ENCODE measurements at regions not wholly inside any gene's neighbourhood (a gene's known extent, or its start where the extent isn't known, plus 50 kb on each side); places are given as distances from the start of the nearest gene placed in this dataset.

DNA sequence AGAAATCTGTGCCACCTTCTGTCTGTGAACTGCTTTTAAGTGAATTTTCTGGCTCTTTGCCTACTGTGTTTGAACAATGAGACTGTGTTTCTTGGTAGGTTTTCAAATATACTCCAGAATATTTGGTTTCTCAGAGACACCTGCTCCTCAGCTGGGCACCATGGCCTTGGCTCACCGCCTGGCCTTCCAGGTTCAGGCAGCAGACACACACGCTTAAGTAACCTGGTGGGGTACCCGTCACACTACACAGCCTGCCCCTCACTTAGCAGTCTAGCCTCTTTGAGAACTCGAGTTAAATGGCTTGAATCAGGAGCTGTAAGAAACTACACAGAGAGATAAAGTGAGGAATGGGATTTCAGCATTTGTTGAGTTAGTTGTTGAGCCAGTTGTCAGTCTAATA, 530.5 kb downstream of the MTRR start:
- DNase-seq = no peak

DNA sequence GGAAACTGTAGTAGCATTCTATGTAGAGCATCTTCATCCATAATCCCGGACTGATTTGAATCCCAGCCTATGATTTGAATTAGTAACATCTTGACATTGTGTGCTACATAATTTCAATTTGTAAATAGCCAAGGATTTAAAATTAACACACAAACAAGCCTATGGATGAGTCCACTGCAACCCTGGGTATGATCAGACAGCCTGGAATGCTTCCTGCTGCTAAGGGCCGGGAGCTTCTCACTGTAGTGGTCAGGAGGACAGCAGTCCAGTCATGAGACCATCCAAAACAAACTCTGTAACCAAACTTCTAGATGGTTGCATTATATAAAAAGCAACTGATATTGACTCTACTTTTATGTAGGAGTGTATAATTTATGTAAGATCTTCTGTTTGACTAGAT, 539.3 kb downstream of the MTRR start:
- no peak for DNase-seq

DNA sequence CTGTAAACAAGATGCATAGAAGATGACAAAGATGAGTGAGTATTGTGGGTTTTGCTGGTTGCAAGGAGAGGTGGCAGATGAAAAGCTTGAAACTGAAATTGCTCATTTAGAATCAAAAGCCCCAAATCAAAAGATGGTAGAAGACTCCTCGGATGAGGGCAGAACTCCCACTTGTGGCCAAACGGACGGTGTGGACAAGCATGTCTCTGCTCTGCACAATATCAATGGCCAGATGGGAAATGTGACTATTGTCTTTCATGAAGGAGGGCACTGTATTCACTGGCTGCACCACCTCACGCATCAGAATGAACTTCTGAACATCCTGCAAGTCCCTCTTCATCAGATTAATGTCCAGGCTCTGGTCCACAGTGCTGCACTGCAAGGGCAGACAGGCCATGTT, 541.7 kb downstream of the MTRR start:
- DNase-seq = no peak

DNA sequence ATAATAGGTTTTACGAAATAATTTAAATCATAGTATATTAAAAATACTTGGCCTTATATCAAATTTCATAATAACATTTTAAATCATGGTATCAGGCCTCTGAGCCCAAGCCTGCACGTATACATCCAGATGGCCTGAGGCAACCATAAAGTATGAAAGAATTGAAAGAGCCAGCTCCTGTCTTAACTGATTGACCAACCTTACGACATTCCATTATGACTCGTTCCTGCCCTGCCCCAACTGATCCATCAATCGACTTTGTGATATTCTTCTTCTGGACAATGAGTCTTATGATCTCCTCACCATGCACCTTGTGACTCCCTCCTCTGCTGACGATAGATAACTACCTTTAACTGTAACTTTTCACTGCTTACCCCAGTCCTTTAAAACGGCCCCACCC, 545.0 kb downstream of the MTRR start:
- no peak for DNase-seq

DNA sequence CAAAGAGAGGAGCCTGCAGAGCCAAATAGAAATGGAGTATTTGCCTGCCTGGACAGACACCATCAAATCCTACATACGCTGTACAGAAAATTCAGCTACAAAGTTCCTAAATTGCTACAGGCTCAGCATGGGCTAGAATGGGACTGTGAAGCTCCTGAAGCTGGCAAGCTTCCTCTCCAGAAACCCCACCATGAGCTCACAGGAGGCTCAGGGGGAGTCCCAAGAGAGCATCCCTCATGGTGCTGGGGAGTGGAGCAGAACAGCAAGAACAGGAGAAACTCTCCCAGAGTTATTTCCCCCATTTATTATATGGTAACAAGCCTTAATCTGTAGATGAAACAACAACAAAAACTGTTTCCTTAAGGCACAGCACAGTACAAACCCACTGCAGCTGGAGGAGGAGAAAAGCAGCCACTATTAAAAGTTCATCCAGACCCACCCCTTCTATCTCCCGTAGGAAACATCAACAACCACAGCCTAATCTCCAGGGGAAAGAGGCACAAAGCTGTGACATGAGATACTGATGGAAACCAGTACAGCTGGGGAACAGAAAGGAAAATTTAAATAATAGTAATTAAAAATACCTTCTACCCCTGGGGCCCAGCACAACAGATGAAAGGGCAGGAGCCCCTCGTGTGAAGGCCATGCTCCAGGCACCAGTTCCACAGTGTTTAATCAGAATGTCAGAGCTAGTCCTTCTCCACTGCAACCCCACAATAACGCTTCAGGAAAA, 548.5 kb downstream of the MTRR start:
- no peak for DNase-seq

DNA sequence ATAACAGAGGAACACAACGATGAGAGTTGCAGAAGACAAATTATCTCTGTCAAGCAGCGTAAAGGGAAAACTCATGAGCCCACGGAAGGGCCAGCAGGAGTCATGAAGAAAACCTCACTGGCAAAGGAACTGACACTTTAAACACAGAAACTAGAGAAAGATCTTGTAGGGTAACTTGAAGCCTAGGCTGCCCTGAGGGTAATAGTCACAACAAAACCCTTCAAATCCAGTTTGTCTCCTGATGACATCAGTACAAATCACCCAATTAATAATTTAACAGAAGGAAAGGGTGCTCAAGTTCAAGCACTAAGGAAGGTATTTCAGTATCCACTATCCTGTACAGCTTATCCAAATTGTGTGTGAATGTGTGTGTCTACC, 549.1 kb downstream of the MTRR start:
- DNase-seq = no peak

DNA sequence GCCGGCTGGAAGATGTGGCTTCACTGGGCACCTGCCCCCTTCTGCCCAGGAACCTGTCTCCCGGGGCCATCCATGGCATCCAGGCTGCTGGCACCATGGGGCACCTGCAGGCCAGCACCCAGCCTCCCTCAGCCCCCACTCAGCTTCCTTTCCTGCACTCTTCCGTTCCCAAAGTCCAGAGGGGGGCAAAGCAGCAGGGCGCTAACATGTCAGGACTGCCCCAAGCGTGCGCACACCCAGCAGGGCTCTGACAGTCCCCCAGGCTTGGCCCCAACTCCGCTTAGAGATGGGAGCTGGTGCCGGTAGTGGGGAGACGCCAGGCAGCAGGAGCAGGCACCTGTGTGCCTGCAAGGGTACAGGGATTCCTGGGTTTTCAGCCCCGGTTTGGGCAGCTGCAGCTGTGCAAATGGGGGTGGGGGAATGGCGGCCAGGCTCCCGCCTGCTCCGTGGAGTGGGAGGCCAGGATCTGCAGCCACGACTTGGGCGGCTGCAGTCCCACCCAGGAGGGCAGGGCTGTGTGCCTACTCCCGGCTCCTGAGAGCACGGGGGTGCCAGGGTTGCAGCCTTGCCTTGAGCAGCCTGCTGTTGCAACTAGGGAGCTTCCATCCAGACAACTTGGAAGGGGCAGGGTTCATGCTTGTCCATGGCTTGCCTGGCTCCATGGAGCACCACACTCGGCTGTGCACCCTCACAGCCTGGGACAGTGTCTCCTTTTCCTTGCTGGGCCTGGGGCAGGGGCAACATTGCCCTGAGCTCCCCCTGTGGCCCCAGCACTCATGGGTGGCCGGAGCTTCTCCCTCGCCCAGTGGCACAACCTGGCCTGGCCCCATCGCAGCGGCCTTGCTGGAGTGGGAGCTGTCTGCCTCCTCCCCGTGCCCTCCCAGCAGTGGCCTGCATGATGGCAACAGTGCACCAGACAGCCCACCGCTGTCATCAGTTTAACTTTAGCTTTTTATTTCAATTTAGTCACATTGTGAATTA, 561.1 kb downstream of the MTRR start:
- DNase-seq = no peak

DNA sequence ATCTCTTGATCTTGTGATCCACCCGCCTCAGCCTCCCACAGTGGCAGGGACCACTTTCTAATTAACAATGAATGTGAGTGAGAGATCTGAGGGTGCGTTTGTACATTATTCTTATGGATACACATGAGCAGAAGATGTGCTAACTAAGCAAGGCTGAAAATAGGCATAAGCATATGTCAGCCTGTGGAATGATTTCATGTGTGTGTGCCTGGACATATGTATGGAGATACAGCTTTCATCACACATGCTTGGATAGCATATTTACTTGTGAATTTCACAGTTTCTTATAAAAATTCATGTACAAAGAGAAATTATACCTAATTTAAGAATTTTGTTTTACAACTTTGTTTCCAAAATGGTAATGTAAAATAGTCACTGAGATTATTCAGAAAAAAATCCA, 565.6 kb downstream of the MTRR start:
- no peak for DNase-seq

DNA sequence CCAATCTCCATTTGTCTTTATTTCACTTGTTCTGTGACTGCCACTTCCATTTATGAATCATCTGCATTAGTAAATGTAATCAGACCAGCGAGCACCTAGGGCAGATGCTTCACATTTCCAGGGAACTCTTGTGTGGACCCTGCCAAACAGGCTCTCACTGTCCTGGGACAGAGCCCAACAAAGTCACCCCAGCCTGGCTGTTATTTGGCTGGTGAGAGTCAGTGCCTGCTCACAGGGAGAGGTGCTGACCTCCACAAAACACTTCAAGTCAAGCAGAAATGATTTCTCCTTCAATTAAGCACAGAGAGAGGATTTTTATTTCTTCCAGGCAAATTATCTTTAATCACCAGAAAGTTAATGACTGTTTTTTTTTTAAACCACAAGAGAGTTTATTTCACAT, 568.0 kb downstream of the MTRR start:
- DNase-seq = no peak

DNA sequence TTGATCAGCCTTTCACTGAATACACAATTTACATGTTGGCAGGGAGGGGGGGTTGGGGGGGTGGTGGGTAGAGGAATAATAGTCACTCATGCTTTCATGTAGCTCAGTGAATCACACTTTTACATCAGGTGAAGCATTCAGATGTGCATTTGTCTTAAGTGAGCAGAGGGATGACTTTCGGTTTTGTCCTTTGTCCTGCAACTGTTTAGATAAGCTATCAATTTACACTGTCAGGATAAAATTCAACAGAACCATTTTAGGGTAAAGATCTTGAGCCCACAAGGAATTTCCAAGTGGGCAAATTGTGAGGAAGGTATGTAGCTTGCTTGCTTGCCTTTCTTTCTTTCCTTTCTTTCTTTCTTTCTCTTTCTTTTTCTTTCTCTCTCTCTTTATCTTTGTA, 576.2 kb downstream of the MTRR start:
- DNase-seq = no peak

DNA sequence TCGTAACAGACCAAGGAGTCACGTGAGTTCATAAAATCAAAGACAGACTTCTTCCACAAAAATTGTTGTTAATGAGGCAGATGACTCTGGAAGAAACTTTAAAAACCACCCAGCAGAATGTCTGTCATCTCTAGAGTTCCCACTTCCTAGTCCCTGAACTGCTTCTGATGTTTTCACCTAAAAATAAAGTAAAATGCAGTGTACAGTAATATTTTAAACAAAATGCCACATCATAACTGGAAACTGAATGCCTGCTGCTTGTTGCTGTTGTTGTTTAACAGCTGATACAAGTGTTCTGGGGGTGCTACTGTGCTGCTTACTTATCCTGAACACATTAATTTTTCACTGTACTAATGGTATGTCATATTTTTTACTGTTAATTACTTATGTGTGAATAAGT, 577.2 kb downstream of the MTRR start:
- DNase-seq = no peak

DNA sequence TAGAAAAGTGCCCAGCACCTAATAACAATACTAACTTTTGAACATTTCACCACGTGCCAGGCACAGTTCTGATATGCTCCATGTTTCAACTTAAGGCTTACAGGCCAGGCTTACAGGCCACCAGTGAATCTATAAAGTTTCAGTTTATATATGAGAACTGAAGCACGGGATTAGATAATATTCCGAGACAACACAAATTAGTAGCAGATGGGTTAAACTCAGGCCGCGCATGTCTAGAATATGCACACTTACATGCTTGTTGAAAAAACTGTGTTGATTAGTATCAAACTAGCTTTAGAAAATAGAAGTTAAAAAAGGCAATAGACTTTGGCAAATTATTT, 587.9 kb downstream of the MTRR start:
- DNase-seq = no peak

DNA sequence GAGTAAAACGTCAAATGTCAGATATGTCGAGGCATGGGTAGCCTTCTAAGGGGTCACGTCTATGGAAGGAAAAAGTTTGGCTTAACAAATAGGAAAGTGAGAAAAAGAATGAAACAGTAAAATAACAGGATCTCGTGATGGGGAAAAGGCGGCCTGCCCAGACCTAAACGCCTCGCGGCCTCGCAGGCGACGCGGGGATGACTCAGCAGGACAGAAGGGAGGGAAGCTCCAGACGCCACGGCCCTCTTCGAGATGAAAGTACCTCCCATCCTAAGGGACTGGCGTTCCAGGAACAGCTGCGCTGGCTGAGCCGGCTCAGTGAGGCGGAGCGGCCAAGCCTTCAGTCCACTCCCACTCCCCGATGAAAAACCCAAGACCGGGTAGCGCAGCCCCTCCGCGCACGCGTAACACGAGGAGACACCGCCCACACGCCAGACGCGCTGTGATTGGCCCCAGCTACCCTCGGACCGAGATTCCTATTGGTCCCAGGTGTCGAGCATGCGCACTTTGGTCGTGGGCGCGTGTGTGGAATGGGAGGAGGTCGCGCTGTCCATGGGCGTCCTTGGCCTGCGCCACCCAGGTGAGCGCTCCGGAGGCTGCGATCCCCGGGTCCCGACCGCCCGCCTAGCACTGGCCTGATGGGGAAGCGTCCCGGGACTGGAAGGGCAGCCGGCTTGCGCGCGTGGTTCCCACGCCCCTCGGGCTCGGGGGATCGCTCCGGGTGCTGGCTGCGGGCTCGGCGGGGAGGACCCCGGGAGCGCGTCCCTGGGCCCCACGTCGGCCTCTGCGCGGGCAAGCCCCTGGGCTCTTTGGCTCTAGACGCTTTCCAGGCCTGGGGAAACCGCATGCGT, 588.5 kb downstream of the MTRR start:
- DNase-seq = peak; percentile 99 to 100

DNA sequence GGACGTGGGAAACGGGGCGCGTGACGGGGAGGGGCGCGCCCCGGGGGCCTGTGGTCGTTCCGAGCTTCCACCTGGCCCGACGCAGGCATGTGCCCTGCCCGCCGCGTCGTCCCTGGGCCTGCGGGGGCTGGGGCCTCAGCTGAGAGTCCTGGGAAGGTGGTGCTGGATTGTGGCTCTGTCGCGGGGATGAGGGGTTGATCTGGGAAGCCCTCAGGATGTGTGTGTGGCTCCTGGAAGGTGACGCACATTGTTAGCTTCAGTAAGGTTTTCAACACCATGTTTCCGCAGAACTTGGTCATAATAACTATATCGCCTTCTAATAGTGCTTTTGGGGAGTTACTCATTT, 589.1 kb downstream of the MTRR start:
- DNase-seq = peak; percentile 17 to 45

DNA sequence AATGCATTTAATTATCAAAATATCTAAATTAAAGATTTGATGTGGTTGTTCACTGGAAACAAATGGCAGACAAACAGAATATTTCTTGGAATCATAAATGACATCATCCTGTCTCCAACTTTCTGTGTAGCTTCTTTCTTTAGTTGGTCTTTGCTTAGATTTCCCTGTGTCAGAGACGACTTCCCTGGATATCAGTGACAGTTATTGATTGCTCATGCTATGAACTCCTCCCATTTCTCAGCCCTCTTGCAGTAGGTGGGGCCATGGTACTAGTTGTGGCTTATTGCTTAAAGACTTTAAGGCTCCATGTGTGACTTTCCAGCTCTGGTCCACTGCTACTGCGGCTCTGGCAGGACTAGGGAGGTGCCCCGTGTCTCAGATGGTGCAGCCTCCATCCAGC, 592.6 kb downstream of the MTRR start:
- DNase-seq = no peak

DNA sequence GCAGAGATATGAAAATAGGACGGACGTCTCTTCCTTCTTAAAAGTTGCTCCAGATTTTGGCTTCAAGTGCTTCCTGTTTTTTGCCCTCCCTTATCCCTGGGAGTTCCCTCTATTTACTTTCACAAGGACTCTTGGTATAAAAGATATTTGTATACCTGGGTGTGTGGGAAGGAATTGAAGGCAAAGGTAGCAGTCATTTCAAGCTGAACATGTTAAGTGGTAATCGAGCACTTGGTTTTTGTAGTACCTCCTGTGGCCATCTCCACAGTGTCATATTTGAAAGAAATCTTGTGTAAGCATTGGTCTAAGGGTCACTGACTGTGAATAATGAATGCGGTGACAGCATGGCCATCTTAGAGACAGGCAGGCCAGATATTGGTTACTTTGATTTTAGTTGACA, 593.6 kb downstream of the MTRR start:
- DNase-seq = no peak

DNA sequence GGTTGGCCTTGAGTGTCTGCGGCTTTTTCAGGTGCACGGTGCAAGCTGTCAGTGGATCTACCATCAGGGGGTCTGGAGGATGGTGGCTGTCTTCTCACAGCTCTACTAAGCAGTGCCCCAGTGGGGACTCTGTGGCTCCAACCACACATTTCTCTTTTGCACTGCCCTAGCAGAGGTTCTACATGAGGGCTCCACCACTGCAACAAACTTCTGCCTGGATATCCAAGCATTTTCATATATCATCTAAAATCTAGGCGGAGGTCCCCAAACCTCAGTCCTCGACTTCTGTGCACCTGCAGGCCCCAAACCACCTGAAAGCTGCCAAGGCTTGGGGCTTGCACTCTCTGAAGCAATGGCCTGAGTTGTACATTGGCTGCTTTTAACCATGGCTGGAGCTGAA, 601.5 kb downstream of the MTRR start:
- DNase-seq = no peak

DNA sequence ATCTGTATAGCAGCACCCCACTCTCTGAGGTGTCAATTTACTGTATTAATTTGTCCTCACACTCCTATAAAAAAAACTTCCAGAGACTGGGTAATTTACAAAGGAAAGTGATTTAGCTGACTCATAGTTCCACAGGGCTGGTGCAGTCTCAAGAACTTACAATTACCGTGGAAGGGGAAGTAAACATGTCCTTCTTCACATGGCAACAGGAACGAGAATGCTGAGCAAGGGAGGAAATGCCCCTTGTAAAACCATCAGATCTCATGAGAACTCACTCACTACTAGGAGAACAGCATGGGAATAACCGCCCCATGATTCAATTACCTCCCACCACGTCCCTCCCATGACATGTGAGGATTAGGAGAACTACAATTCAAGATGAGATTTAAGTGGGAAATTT, 602.6 kb downstream of the MTRR start:
- no peak for DNase-seq

DNA sequence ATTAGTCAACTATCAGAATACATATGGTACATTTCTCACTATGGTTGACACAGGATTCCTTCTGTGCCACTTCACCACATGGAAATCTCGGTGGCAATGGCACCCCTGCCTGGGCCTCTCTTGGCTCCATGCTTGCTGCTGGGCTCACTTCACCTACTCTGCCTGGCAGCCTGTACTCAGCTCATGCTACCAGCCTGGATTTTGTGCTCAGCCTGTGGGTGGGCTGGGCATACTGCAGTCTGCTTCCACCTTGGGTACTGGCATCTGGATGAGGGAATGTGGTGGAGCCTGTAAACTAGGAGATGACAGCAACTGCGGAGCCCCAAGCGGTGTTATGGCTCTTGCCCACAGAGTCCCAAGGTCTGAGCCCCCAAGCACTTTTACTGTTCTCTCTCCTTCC, 604.1 kb downstream of the MTRR start:
- DNase-seq = no peak

DNA sequence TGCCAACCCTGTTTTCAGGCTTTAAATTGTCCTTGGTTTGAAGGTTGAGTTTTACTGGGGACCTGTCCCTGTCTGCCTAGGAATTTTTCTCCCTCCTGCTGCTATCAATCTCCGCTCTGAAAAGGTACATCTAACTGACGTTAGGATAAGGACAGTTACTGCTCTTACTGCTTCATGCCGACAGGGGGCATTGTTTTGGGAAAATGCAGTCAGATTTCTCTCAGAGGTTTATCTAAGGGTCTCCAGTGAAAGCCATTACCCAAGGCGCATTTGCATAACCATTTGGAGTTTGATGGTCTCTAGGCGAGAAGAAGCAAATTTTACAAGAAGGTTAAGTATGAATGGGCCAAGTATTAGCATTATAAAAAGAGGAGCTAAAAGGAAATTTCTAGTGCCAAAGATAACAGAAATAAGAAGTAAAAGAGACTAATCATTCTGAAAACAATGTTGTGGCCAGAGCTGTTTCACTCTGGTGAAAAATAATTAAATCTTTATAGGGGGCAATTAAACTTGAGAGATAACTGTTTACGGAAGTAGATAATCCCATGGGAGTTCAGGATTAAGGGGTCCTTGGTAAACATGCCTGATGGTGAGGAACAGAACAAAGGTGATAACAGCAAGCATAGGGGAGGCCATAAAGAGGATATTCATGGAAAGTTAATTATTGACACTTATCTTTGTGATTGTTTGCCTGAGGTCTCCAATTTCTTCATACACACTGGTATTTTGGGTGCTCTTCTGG, 605.0 kb downstream of the MTRR start:
- no peak for DNase-seq

DNA sequence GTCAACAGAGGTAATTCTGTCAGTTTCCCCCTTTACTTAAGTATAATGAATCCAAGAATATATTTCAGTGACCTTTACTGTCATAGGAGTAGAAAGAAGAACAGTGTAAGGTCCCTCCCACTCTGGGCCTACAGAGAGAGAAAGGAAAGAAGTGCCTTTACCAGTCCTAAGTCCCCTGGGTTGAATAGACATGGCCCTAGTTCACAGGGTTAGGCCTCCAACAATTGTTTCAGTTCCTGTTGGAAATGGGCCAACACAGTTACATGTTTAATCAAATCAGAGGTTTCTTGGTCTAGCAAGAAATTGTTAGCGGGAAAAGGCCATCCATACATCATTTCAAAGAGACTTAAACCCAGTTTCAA, 605.6 kb downstream of the MTRR start:
- DNase-seq = no peak

DNA sequence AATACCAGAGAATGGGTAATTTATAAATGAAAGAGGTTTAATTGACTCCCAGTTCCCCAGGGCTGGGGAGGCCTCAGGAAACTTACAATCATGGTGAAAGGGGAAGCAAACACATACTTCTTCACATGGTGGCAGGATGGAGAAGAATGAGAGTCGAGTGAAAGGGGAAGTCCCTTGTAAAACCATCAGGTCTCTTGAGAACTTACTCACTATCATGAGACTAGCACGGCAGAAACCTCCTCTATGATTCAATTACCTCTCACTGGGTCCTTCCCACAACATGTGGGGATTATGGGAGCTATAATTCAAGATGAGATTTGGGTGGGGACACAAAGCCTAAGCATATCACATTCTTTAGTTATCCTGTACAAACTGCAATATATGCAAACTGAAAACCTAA, 609.4 kb downstream of the MTRR start:
- no peak for DNase-seq

DNA sequence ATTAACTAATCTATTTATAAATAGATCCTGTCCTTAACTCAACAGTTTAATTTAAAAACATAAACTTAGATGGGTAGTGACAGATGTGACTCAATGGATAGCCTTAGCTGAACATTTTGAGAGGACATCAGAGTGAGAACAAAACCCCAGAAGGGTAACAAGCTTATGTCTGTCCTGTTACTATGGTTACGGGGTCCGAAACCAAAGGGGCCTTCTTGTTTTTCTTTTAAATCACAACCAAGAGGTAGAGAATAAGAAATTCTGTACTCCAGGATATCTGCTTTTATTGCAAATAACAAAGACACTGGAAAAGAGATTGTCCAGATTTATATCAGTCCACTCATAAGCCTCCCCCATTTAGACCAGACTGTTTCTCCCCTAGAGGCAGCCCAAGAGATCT, 612.1 kb downstream of the MTRR start:
- DNase-seq = peak in 1 of 2 experiments; percentile 72
